HPDE6-E6E7 (cell line): ENCODE measurements at regions not wholly inside any gene's neighbourhood (a gene's known extent, or its start where the extent isn't known, plus 50 kb on each side); places are given as distances from the start of the nearest gene placed in this dataset.

Experiments
- DNase-seq: peaks from one replicate; pipeline ENCODE4 v3.0.0; 2011; ENCODE audit warnings: missing footprints; ENCODE audit errors: extremely low spot score

GRCh38 chr3:113096188-113096892 is 105.6 kb downstream of the GTPBP8 start:
- no peak for DNase-seq

GRCh38 chr3:113097960-113098447 is 107.2 kb downstream of the GTPBP8 start:
- peak; percentile 36 for DNase-seq

DNA sequence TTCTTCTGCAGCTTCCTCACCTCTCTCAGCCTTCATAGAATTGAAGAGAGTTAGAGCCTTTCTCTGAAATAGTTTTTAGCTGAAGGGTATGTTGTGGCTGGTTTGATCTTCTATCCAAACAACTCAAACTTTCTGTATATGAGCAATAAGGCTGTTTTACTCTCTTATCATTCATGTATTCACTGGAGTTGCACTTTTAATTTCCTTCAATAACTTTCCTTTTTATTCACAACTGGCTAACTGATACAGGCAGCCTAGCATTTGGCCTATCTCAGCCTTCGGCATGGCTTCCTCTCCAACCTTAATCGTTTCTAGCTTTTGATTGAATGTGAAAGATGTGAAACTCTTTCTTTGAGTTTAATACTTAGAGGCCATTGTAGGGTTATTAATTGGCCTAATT is 109.3 kb downstream of the GTPBP8 start:
- no peak for DNase-seq

DNA sequence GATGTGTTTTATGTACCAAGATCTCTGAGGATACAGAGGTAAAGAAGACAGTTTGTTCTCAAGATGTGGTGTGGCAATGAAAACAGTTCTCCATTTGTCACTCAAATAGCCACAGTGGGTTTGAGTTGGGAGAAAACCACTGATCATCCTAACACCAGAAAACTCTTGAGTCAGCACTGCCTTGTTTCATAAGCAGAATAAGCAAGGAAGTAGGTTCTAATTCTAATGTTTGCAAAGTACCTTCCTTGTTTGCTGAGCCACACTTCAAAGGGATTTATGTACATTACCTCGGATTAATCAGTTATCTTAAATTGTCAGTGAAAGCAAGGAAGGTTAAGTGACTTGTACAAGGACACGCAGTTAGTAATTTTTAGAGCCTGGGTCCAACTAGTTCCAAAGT is 107.8 kb upstream of the BOC start:
- no peak for DNase-seq

- no peak for DNase-seq
Observed at GRCh38 chr3:113104357-113105092, 106.8 kb upstream of the BOC start.

DNA sequence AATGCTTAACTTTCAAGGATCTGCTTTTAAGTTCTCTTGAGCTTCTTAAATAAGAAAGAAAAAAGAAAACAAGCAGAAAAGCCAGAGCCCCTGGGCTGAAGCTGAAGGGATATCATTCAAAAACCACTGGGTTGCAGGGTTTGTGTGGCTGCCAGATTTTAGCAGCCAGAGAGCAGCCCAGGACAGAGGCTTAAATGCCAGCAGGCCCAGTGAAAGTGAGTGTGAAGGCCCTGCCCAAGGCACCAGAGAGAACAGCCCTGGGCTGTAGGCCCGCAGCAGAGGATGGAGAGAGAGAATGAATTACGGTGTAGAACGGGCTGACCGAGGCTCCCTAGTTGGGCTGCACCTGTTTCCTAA is 106.3 kb upstream of the BOC start:
- no peak for DNase-seq

- DNase-seq, result no peak
Observed at GRCh38 chr3:113105966-113106660, 105.2 kb upstream of the BOC start.

- no peak for DNase-seq
Observed at GRCh38 chr3:113110267-113110666, 101.1 kb upstream of the BOC start.

DNA sequence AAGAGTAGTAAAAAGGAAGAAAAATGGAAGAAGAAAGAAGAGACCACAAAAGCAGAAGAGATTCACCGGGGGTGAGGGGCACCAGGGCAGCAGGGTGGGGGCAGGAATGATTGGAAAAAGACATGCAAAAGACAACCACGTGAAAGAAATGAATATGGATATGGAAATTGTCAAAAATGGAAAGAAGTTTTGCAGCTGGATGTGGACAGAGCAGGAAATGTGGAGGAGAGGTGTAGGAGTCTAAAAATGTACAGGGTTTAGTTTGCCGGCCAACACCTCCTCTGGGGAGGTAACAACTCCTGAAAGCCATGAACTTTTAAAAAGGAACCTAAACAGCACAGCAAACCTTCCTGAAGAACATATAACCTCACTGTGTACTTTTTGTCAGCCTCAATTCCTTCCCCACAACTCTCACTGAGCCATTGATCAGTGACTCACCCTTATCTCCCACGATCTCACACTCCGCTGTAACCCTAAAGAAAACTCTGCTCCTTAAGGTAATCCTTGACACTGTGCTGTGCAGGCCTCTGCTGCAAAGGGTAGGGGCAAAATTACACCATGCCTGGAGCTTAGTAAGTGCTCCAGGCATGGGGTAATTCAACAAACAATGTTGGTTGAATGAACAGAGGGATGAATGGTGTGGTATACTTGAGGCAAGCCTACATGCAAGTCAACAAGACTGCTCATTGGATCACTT is 100.2 kb upstream of the BOC start:
- DNase-seq, result no peak

DNA sequence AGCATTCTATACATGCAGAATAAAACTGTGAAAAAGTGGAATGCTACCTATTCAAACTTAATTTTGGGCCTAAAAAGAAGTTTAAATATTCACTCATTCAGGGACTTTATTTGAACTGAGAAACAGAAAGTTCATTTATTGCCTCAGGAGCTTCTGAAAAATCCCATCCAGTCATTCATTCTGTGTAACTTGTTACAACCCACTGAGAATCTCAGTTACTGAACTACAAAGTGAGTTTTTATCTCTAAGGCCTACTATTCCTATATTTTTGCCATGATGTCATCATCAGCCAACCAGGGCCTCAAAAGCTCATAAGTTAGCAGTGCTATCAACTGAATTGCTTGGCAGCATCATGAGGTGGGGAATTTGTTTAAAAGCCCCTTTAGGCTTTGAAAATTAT is 98.0 kb upstream of the BOC start:
- DNase-seq, result no peak

- DNase-seq, result no peak
Observed at GRCh38 chr3:113117511-113118234, 93.7 kb upstream of the BOC start.

GRCh38 chr3:113118336-113118735 is 93.0 kb upstream of the BOC start:
- no peak for DNase-seq

- no peak for DNase-seq
Observed at GRCh38 chr3:113124256-113124830, 87.0 kb upstream of the BOC start.

DNA sequence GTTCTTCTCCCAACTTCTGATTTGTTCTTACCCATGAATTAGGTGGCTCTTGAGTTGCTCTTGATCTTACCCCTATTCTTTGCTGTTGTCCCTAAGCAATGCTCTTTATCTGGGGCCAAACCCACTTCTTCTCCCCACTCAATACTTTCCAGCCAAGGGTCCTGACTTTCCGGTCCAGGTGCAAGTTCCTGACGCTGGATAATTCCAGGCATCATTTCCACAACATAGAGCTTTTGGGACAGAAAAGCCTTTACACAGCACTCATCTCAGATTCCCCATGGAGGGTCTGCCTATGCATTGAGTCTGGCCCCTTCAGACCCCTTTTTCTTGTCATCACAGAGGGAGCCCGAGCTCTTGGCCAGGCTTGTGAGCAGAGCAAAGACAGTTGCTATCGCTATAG is 85.4 kb upstream of the BOC start:
- no peak for DNase-seq

DNA sequence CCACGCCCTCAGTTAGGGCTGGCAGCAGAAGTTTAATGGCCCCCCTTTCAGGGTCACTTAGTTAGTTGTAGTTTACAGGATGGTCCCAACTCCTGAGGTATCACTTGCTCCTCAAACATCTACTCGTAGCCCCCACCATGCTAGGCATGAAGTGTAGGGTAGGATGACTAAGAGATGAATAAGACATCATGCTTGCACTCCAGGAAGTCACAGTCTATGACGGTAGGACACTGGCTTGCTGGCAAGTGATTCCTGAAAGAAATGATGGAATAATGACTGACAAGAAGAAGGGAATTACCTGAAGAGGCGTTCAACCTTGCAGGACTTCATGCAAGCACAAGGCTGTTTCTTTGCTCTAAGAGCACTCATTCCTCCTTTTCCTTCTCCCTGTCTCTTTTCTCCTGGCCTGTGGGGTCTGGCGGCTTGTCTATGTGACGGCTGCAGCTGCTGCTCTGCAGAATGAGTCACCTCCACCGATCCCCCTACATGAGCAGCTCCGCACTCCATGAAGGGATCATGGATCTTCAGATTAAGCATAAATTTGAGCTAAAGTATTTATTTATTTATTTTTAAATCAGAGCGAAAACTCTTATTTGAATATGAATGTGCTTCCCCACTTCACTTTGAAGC is 82.9 kb upstream of the BOC start:
- DNase-seq, result no peak

GRCh38 chr3:113129168-113129567 is 82.2 kb upstream of the BOC start:
- no peak for DNase-seq

GRCh38 chr3:113132571-113132996 is 78.8 kb upstream of the BOC start:
- DNase-seq, result no peak

GRCh38 chr3:113133140-113133539 is 78.2 kb upstream of the BOC start:
- no peak for DNase-seq

GRCh38 chr3:113136071-113136470 is 75.3 kb upstream of the BOC start:
- peak; percentile 21 for DNase-seq

- DNase-seq, result no peak
Observed at GRCh38 chr3:113136544-113136943, 74.8 kb upstream of the BOC start.
